ENCODE measurements at regions not wholly inside any gene's neighbourhood (a gene's known extent, or its start where the extent isn't known, plus 50 kb on each side); places are given as distances from the start of the nearest gene placed in this dataset.
"Not testable (repeated sequence)": the region's sequence is repeated elsewhere in the genome, so short reads cannot be mapped to it uniquely, and the experiment has no call there.

- DNase-seq (ENCODE audit: low spot score), result no peak
Observed at GRCh38 chr10:130351466-130352290, 215.5 kb downstream of the GLRX3 start.

- no peak for DNase-seq (ENCODE audit: low spot score)
Observed at GRCh38 chr10:130352291-130352645, 216.1 kb downstream of the GLRX3 start.

GRCh38 chr10:130353928-130354572 lies 217.9 kb downstream of the GLRX3 start:
- DNase-seq (ENCODE audit: low spot score), result no peak

GRCh38 chr10:130354573-130354954 lies 218.4 kb downstream of the GLRX3 start:
- DNase-seq (ENCODE audit: low spot score), result no peak

GRCh38 chr10:130354976-130355795 lies 219.0 kb downstream of the GLRX3 start:
- DNase-seq (ENCODE audit: low spot score), result no peak

- DNase-seq (ENCODE audit: low spot score), result not testable (repeated sequence)
Observed at GRCh38 chr10:130356429-130356828, 220.2 kb downstream of the GLRX3 start.

GRCh38 chr10:130357226-130357625 lies 221.0 kb downstream of the GLRX3 start:
- no peak for DNase-seq (ENCODE audit: low spot score)

GRCh38 chr10:130357951-130358350 lies 221.8 kb downstream of the GLRX3 start:
- no peak for DNase-seq (ENCODE audit: low spot score)

GRCh38 chr10:130358981-130359650 lies 222.9 kb downstream of the GLRX3 start:
- no peak for DNase-seq (ENCODE audit: low spot score)

GRCh38 chr10:130359711-130360110 lies 223.5 kb downstream of the GLRX3 start:
- DNase-seq (ENCODE audit: low spot score), result no peak

- DNase-seq (ENCODE audit: low spot score), result no peak
Observed at GRCh38 chr10:130360826-130361311, 224.7 kb downstream of the GLRX3 start.

GRCh38 chr10:130361351-130362105 lies 225.3 kb downstream of the GLRX3 start:
- DNase-seq (ENCODE audit: low spot score), result no peak

- DNase-seq (ENCODE audit: low spot score), result no peak
Observed at GRCh38 chr10:130362308-130362761, 226.1 kb downstream of the GLRX3 start.

- DNase-seq (ENCODE audit: low spot score), result no peak
Observed at GRCh38 chr10:130363051-130363450, 226.9 kb downstream of the GLRX3 start.

- no peak for DNase-seq (ENCODE audit: low spot score)
Observed at GRCh38 chr10:130363899-130364445, 227.8 kb downstream of the GLRX3 start.

- DNase-seq (ENCODE audit: low spot score), result no peak
Observed at GRCh38 chr10:130364631-130365411, 228.6 kb downstream of the GLRX3 start.

- DNase-seq (ENCODE audit: low spot score), result no peak
Observed at GRCh38 chr10:130368761-130369560, 232.8 kb downstream of the GLRX3 start.

GRCh38 chr10:130369645-130370381 lies 233.6 kb downstream of the GLRX3 start:
- DNase-seq (ENCODE audit: low spot score), result no peak
